GM12878 (cell line): ENCODE measurements at regions not wholly inside any gene's neighbourhood (a gene's known extent, or its start where the extent isn't known, plus 50 kb on each side); places are given as distances from the start of the nearest gene placed in this dataset.

Experiments
- ATAC-seq: fragments of 200-7000 bp; cut with Tn5 transposase; 3 replicates; pipeline ENCODE4 v1.9.1; 2020; ENCODE audit warnings: mild to moderate bottlenecking, moderate library complexity
- BruUV-seq: library from RNA; stranded (reverse); fragments of 400-500 nt; replicated peaks from 2 replicates; lab custom pipeline; 2021; lab: Mats Ljungman, UMichigan
- CTCF ChIA-PET: fragments of 300-600 bp; sonication (Branson Sonifier 250); formaldehyde crosslinking; extraction: SDS; loops from one replicate; lab custom pipeline; 2021; ENCODE audit warnings: inconsistent platforms; lab: Yijun Ruan, JAX
- POLR2A ChIA-PET: fragments of 350-600 bp; formaldehyde crosslinking; extraction: SDS; loops from one replicate; lab custom pipeline; 2021; ENCODE audit warnings: inconsistent platforms; lab: Charles Lee
- RAD21 ChIA-PET: fragments of 300-600 bp; sonication (Branson Sonifier 250); formaldehyde crosslinking; loops from one replicate; lab custom pipeline; 2023; ENCODE audit warnings: antibody characterized with exemption; ENCODE audit not compliant: unreplicated experiment; lab: Charles Lee
- SMC1A ChIA-PET: fragments of 300-600 bp; sonication (Branson Sonifier 250); formaldehyde crosslinking; loops from one replicate; lab custom pipeline; 2023; ENCODE audit not compliant: unreplicated experiment, uncharacterized antibody; lab: Charles Lee
- DNase-seq: peaks from one replicate; pipeline ENCODE4 v3.0.0-alpha.2; 2011; ENCODE audit warnings: low read depth, low spot score
- FAIRE-seq: peaks from 3 replicates; lab custom pipeline; 2011; peaks lifted over from hg19 to GRCh38; lab: Jason Lieb, UNC
- H2AFZ ChIP-seq: 2 replicates; pipeline ENCODE4 v1.6.0; 2011; ENCODE audit warnings: low read depth, low read length, control low read depth; ENCODE audit not compliant: control insufficient read depth
- H3K27ac ChIP-seq: 2 replicates; pipeline ENCODE4 v1.5.1; 2011; ENCODE audit warnings: control low read depth; ENCODE audit not compliant: control insufficient read depth, insufficient read depth
- H3K27me3 ChIP-seq, 2 experiments: replicated peaks in 1 of 2; 2 replicates each; pipeline versions ENCODE4 v1.6.0 to v1.6.1; 2011; ENCODE audit warnings: low read length in 1 of 2; ENCODE audit not compliant: control insufficient read depth in 2 of 2, insufficient read depth in 2 of 2
- H3K36me3 ChIP-seq, 2 experiments: 2 replicates each; pipeline ENCODE4 v1.5.1; 2011; ENCODE audit warnings: low read length in 1 of 2; ENCODE audit not compliant: control insufficient read depth in 2 of 2, insufficient read depth in 2 of 2
- H3K4me1 ChIP-seq: 2 replicates; pipeline ENCODE4 v1.6.1; 2011; ENCODE audit warnings: mild to moderate bottlenecking, low read length, moderate library complexity, mixed read lengths; ENCODE audit not compliant: control insufficient read depth, insufficient read depth
- H3K4me2 ChIP-seq: 2 replicates; pipeline ENCODE4 v1.6.0; 2011; ENCODE audit warnings: control low read depth; ENCODE audit not compliant: control insufficient read depth, insufficient read depth
- H3K4me3 ChIP-seq: fragments of 200-600 bp; sonication (generic); 2 replicates; pipeline ENCODE4 v1.5.1; 2016
- H3K79me2 ChIP-seq: 2 replicates; pipeline ENCODE4 v1.6.0; 2011; ENCODE audit warnings: low read length; ENCODE audit not compliant: control insufficient read depth, insufficient read depth
- H3K9ac ChIP-seq: 2 replicates; pipeline ENCODE4 v1.8.0; 2011; ENCODE audit warnings: low read length, control low read depth, mixed read lengths; ENCODE audit not compliant: control insufficient read depth, insufficient read depth
- H3K9me3 ChIP-seq: replicated peaks from 3 replicates; pipeline ENCODE4 v1.5.1; 2011; ENCODE audit warnings: mild to moderate bottlenecking, low read length; ENCODE audit not compliant: control insufficient read depth, insufficient read depth
- H4K20me1 ChIP-seq: 2 replicates; pipeline ENCODE4 v1.6.0; 2011; ENCODE audit not compliant: control insufficient read depth, insufficient read depth
- CBFB ChIP-seq: IDR thresholded peaks from 2 replicates; pipeline ENCODE4 v1.6.1; 2016; ENCODE audit warnings: antibody characterized with exemption, low read depth
- CBX5 ChIP-seq: sonication (generic); IDR thresholded peaks from 2 replicates; pipeline ENCODE4 v1.6.1; 2016; ENCODE audit warnings: low read depth, moderate library complexity, mild to moderate bottlenecking, inconsistent platforms
- CREM ChIP-seq: IDR thresholded peaks from 2 replicates; pipeline ENCODE4 v1.6.1; 2014; ENCODE audit warnings: antibody characterized with exemption, low read depth
- EGR1 ChIP-seq, 2 experiments: IDR thresholded peaks; 1 replicate in 1 of 2; 2 replicates in 1 of 2; pipeline ENCODE4 v1.6.1; 2011 to 2012; ENCODE audit warnings: low read depth in 2 of 2, low read length in 2 of 2, borderline replicate concordance in 1 of 2, mild to moderate bottlenecking in 1 of 2, moderate library complexity in 1 of 2
- EZH2 ChIP-seq: IDR thresholded peaks from 2 replicates; pipeline ENCODE4 v1.6.1; 2012; ENCODE audit warnings: low read depth, mild to moderate bottlenecking, control low read depth, inconsistent platforms, low read length, borderline replicate concordance; ENCODE audit not compliant: control insufficient read depth
- MXI1 ChIP-seq: fragments of 150-350 bp; IDR thresholded peaks from 2 replicates; pipeline ENCODE4 v1.6.1; 2011; ENCODE audit warnings: low read depth, mild to moderate bottlenecking, inconsistent platforms, low read length, improper control_type of control experiment
- NFYA ChIP-seq: IDR thresholded peaks from 2 replicates; pipeline ENCODE4 v1.6.1; 2011; ENCODE audit warnings: low read depth, mild to moderate bottlenecking, low read length, improper control_type of control experiment, borderline replicate concordance
- NFYB ChIP-seq: IDR thresholded peaks from 2 replicates; pipeline ENCODE4 v1.6.1; 2011; ENCODE audit warnings: low read depth, mild to moderate bottlenecking, low read length, improper control_type of control experiment, moderate library complexity; ENCODE audit not compliant: insufficient read depth
- PML ChIP-seq: IDR thresholded peaks from 2 replicates; pipeline ENCODE4 v1.6.1; 2012; ENCODE audit warnings: low read length, inconsistent platforms
- SIN3A ChIP-seq: IDR thresholded peaks from 2 replicates; pipeline ENCODE4 v1.6.1; 2012; ENCODE audit warnings: low read depth, low read length, improper control_type of control experiment
- SMAD5 ChIP-seq: IDR thresholded peaks from 2 replicates; pipeline ENCODE4 v1.6.1; 2016; ENCODE audit warnings: antibody characterized with exemption, low read depth
- ZZZ3 ChIP-seq: IDR thresholded peaks from 2 replicates; pipeline ENCODE4 v1.6.1; 2011; ENCODE audit warnings: low read depth; ENCODE audit not compliant: control insufficient read depth, insufficient read length
- WGBS: methylation state at CpG from one replicate; pipeline ENCODE4 v1.1.6; 2016; ENCODE audit warnings: low lambda C conversion rate; ENCODE audit not compliant: insufficient replicate concordance, insufficient coverage; ENCODE audit errors: missing lambda C conversion rate; 5-methylcytosine and 5-hydroxymethylcytosine counted together
- in situ Hi-C: fragments of 300-500 bp; cut with MboI; formaldehyde crosslinking; loops from 9 replicates; pipeline ENCODE4 v1.14.3; 2018; ENCODE audit warnings: mixed read lengths
- intact Hi-C: fragments of 100-400 bp; cut with micrococcal nuclease; formaldehyde crosslinking; loops from one replicate; pipeline ENCODE4 v1.14.2; 2022; ENCODE audit not compliant: unreplicated experiment
- TF ChIP-seq, protein P1 (sequence below): IDR thresholded peaks from 2 replicates; pipeline ENCODE4 v1.6.1; 2011; ENCODE audit warnings: borderline replicate concordance, low read depth, mild to moderate bottlenecking, moderate library complexity, mixed read lengths, low read length; ENCODE audit not compliant: insufficient read depth; ENCODE audit errors: extremely low read length
- TF ChIP-seq, protein P2 (sequence below): fragments of 450-650 bp; IDR thresholded peaks from 2 replicates; pipeline ENCODE4 v1.6.1; 2017; ENCODE audit warnings: low read depth, mild to moderate bottlenecking, moderate library complexity

DNA sequence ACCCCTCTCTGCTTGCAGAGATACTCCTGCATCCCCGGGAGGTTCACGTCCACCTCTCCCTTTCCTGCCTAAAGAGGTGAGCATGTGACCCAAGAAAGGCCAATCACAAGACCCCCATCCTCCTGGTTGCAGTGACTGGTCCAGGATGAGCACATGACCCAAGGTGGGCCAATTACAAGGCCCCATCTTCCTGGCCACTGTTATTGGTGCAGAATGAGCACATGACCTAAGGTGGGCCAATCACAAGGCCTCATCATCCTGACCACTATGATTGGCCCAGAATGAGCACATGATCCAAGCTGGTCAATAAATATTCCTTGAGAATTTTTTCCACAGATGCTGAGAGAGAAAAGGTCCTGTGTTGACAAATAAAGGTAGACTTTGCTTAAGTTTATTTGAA, 350.7 kb downstream of the EFNB2 start:
- ChIA-PET RAD21 (no interaction called here), CTCF (no interaction called here)
- no peaks in the 10 kb centered on the region for H3K79me2 ChIP-seq
- no peak overlapping the region for H3K27ac ChIP-seq
- TF ChIP-seq, protein P1, sequence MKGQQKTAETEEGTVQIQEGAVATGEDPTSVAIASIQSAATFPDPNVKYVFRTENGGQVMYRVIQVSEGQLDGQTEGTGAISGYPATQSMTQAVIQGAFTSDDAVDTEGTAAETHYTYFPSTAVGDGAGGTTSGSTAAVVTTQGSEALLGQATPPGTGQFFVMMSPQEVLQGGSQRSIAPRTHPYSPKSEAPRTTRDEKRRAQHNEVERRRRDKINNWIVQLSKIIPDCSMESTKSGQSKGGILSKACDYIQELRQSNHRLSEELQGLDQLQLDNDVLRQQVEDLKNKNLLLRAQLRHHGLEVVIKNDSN = no peak
- peak; percentile 60 for TF ChIP-seq NFYB
- TF ChIP-seq, all 136 proteins: peak for 1
- Histone ChIP-seq H3K4me2 (no peak overlapping the region), H3K9me3 (no peaks in the 10 kb centered on the region), H3K4me3 (no peak overlapping the region), H3K27me3 (no peaks in the 10 kb centered on the region), H4K20me1 (no peaks in the 10 kb centered on the region), H3K4me1 (no peaks in the 10 kb centered on the region), H3K9ac (no peak overlapping the region), H3K36me3 (no peaks in the 10 kb centered on the region), H2AFZ (no peak overlapping the region)
- no peak for ATAC-seq
- DNase-seq = no peak
- 60% methylated on average over 2 of the region's 2 CpGs for WGBS
- SMC1A ChIA-PET = no interaction called here
- in situ Hi-C loops = no loop called here
- POLR2A ChIA-PET = no interaction called here
- FAIRE-seq = no peak
- intact Hi-C loops = no loop called here
- no TSS peak for BruUV-seq

DNA sequence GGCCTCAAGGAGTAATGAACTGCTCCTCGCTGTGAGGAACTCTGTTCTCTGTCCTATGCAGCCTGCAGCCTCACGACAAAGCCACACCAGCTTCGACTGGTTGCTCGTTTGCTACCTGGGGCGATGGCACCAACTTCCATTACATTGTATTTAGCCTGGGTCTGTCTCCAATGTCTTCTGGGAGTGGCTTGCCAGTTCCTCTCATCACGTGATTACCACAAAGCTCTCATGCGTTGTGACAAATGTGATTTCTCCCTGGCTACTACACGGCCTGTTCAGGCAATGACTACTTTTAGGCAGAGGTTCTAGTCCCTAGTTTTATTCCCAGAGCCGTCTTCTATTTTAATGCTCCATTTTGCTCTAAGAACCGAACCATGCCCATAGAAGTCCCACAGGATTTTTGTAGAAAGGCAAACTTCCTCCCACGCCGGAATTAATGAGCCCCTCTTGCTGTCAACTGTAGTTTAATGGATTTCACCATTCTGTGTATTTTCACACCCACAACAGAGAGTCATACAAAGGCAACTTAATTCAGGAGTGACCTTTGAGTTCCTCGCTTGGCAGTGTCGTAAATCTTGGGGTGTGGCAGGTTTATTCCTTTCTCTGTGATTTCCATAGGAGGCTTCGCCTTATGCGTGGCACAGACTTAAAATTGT, 351.9 kb downstream of the EFNB2 start:
- H3K9me3 ChIP-seq = no peaks in the 10 kb centered on the region
- DNase-seq = no peak
- TF ChIP-seq CREM (no peak), CBX5 (no peak), EZH2 (no peak), EGR1 (IDR thresholded peaks at IDR 0.05; ENCODE audit: borderline replicate concordance in 1 of 2, low read depth in 2 of 2, low read length in 2 of 2) (no peak), SIN3A (no peak), ZZZ3 (no peak), SMAD5 (no peak), NFYA (no peak), PML (no peak), MXI1 (no peak), CBFB (no peak)
- TF ChIP-seq, protein P2, sequence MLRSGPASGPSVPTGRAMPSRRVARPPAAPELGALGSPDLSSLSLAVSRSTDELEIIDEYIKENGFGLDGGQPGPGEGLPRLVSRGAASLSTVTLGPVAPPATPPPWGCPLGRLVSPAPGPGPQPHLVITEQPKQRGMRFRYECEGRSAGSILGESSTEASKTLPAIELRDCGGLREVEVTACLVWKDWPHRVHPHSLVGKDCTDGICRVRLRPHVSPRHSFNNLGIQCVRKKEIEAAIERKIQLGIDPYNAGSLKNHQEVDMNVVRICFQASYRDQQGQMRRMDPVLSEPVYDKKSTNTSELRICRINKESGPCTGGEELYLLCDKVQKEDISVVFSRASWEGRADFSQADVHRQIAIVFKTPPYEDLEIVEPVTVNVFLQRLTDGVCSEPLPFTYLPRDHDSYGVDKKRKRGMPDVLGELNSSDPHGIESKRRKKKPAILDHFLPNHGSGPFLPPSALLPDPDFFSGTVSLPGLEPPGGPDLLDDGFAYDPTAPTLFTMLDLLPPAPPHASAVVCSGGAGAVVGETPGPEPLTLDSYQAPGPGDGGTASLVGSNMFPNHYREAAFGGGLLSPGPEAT = no peak
- ATAC-seq = no peak
- H3K79me2 ChIP-seq = no peaks in the 10 kb centered on the region
- 24% methylated on average over 16 of the region's 16 CpGs for WGBS
- H4K20me1 ChIP-seq = no peaks in the 10 kb centered on the region
- no peak overlapping the region for H3K4me3 ChIP-seq
- no TSS peak for BruUV-seq
- no peak overlapping the region for H3K4me2 ChIP-seq
- H3K4me1 ChIP-seq = no peaks in the 10 kb centered on the region
- no peak for FAIRE-seq
- ChIA-PET SMC1A (interaction anchor here (0.8 kb wide), 1 partner anchor 21 kb away, joined by 3 read pairs; no protein-coding TSS in a partner anchor), POLR2A (no interaction called here), CTCF (no interaction called here), RAD21 (no interaction called here)
- H3K36me3 ChIP-seq = no peaks in the 10 kb centered on the region
- in situ Hi-C loops = no loop called here
- no peak overlapping the region for H2AFZ ChIP-seq
- H3K9ac ChIP-seq = no peak overlapping the region
- intact Hi-C loops = no loop called here
- H3K27me3 ChIP-seq = no peaks in the 10 kb centered on the region
- no peak overlapping the region for H3K27ac ChIP-seq
